A549 (cell line): ENCODE measurements at regions not wholly inside any gene's neighbourhood (a gene's known extent, or its start where the extent isn't known, plus 50 kb on each side); places are given as distances from the start of the nearest gene placed in this dataset.

Source experiments
- JUNB ChIP-seq: fragments of >200 bp; sonication (Bioruptor Twin); formaldehyde crosslinking; IDR thresholded peaks from 2 replicates; pipeline ENCODE4 v1.6.1; 2016
- NR3C1 ChIP-seq: fragments of >200 bp; sonication (Bioruptor Twin); formaldehyde crosslinking; IDR thresholded peaks from 3 replicates; pipeline ENCODE4 v1.6.1; 2017

DNA sequence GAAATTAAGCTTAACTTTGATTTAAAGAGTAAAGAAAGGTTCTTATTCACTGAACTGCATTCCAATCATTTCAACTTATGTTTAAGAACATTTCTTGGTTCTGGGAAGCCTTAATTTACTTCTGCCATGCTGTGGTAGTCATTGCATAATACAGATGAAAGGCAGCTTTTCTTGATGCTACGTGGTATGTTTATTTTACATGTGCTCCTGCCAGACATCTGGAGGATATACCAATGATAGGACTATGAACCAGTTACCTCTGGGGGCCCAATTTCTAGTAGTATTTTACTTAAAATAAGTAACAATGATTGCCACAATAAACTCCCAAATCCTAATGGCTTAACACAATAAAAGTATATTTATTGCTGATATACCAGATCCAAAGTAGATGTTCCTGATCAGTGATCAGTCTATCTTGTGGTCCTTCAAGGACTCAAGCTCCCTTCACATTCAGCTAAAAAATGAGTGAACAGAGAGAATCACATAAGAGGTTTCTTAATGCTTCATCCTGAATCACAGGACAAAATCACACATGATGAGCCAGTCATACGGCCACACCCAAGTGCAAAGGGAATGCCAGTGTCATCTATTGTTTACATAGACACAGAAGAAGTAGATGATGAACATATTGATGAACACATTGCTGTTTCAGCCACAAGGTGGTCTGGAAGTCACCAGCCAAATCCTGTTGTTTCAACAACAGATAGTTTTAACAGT, 56.5 kb upstream of the CCN2 start:
- TF ChIP-seq JUNB (no peak), NR3C1 (no peak)
